Esophagus muscularis mucosa (tissue), 4 donors: ENCODE measurements at regions not wholly inside any gene's neighbourhood (a gene's known extent, or its start where the extent isn't known, plus 50 kb on each side); places are given as distances from the start of the nearest gene placed in this dataset.

Experiments
- DNase-seq: peaks from one replicate; pipeline ENCODE4 v3.0.0-alpha.2; 2017; ENCODE audit errors: extremely low spot score
- H3K27ac ChIP-seq, 4 donors: fragments of 200-600 bp; sonication (generic); replicated peaks in 1 of 4; 1 replicate in 3 of 4; 2 replicates in 1 of 4; pipeline ENCODE4 v1.5.1; 2016 to 2019; ENCODE audit warnings: mild to moderate bottlenecking in 1 of 4
- H3K27me3 ChIP-seq, 4 donors: fragments of 200-600 bp; sonication (generic); one replicate each; pipeline versions ENCODE4 v1.5.1 to v1.6.0; 2016 to 2019
- H3K36me3 ChIP-seq, 4 donors: fragments of 200-600 bp; sonication (generic); one replicate each; pipeline ENCODE4 v1.5.1; 2016 to 2019
- H3K4me1 ChIP-seq, 4 donors: fragments of 200-600 bp; sonication (generic); one replicate each; pipeline ENCODE4 v1.5.1; 2016 to 2019
- H3K4me3 ChIP-seq, 4 donors: fragments of 200-600 bp; sonication (generic); 1 replicate in 2 of 4; 2 replicates in 2 of 4; pipeline ENCODE4 v1.5.1; 2016 to 2019; ENCODE audit warnings: mild to moderate bottlenecking in 4 of 4, moderate library complexity in 1 of 4
- H3K9me3 ChIP-seq, 4 donors: fragments of 200-600 bp; sonication (generic); 1 replicate in 3 of 4; 2 replicates in 1 of 4; pipeline ENCODE4 v1.5.1; 2016 to 2019
- CTCF ChIP-seq, 3 experiments: fragments of 200-600 bp in 2 of 3; fragments of 450-650 bp in 1 of 3; sonication (generic) in 2 of 3; IDR thresholded peaks; one replicate each; pipeline ENCODE4 v1.5.1; 2017 to 2019; ENCODE audit warnings: antibody characterized with exemption in 3 of 3, mild to moderate bottlenecking in 2 of 3, moderate library complexity in 1 of 3
- EP300 ChIP-seq: sonication (generic); formaldehyde crosslinking; IDR thresholded peaks from one replicate; pipeline ENCODE4 v1.6.1; 2017; ENCODE audit warnings: antibody characterized with exemption
- POLR2A ChIP-seq: fragments of 450-650 bp; IDR thresholded peaks from one replicate; pipeline ENCODE4 v1.6.1; 2017; ENCODE audit warnings: antibody characterized with exemption, moderate library complexity, mild to moderate bottlenecking, low read depth
- POLR2AphosphoS5 ChIP-seq, 2 donors: sonication (generic); formaldehyde crosslinking; IDR thresholded peaks; one replicate each; pipeline ENCODE4 v1.6.1; 2017; ENCODE audit warnings: antibody characterized with exemption in 2 of 2
- WGBS: methylation state at CpG from one replicate; pipeline ENCODE4 v1.1.5; 2018; 5-methylcytosine and 5-hydroxymethylcytosine counted together
- intact Hi-C: fragments of 100-400 bp; cut with DNase I; formaldehyde crosslinking; loops from one replicate; pipeline ENCODE4 v1.15.1; 2023

GRCh38 chr2:205857520-205858237 lies 175.4 kb downstream of the NRP2 start:
- intact Hi-C loops: no loop called here
- Histone ChIP-seq H3K4me1 (peaks cover 0 to 9% (median 7%) of the 10 kb centered on the region in 4 donors), H3K4me3 (no peak overlapping the region), H3K27ac (no peak overlapping the region), H3K36me3 (no peaks in the 10 kb centered on the region), H3K27me3 (no peaks in the 10 kb centered on the region), H3K9me3 (no peaks in the 10 kb centered on the region)
- TF ChIP-seq POLR2A (no peak), POLR2AphosphoS5 (IDR thresholded peaks at IDR 0.05) (no peak), CTCF (IDR thresholded peaks at IDR 0.05) (no peak), EP300 (no peak)
- DNase-seq: no peak
- WGBS: 85% methylated on average over 13 of the region's 13 CpGs

DNA sequence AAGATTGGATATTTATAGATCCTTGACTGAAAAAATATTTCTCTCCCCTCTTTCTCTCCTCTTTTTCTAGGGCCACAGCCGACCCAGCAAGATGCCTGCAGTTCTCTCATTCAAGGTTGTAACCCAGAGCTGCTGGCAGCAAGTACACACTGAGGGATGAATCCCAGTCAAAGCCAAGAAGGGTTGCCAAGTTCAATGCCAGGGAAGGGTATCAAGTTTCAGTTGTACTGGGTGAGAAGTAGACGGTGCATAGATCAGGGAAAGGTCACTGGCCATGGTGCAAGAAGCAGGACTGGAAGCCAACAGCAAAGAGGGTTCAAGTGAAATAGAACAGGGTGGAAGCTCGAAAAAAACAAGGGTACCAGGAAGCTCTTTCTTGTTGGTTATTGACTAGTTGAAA lies 170.2 kb downstream of the NRP2 start:
- TF ChIP-seq POLR2A (no peak), POLR2AphosphoS5 (IDR thresholded peaks at IDR 0.05) (no peak), CTCF (IDR thresholded peaks at IDR 0.05) (no peak), EP300 (no peak)

DNA sequence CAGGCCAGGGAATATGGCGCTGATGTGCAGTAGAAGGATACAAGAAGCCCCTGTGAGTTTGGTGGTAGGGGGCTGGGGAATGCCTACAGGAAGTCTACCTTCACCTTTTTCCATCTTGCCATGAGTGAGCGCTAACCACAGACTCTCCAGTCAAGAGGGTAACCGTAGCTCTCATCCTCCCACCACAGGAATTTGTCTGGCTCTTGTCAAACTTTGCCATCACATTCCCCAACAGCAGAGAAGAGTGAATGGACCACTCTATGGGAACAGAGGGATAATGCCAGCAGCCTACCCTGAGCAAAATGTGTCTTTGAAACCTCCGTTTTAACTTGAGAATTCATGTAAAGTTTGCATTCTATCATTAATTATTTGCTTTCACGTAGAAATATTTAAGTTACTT lies 168.3 kb downstream of the NRP2 start:
- H3K36me3 ChIP-seq: no peaks in the 10 kb centered on the region
- DNase-seq: no peak
- H3K27ac ChIP-seq: no peak overlapping the region
- H3K4me1 ChIP-seq: peaks cover 0 to 15% (median 11%) of the 10 kb centered on the region in 4 donors
- no peak overlapping the region for H3K4me3 ChIP-seq
- intact Hi-C loops: no loop called here
- no peaks in the 10 kb centered on the region for H3K27me3 ChIP-seq
- no peaks in the 10 kb centered on the region for H3K9me3 ChIP-seq
- WGBS: 92% methylated on average over 5 of the region's 5 CpGs
- TF ChIP-seq EP300 (no peak), CTCF (IDR thresholded peaks at IDR 0.05) (no peak), POLR2AphosphoS5 (IDR thresholded peaks at IDR 0.05) (no peak), POLR2A (no peak)

More for the DNA sequence above, 170.2 kb downstream of the NRP2 start:
- DNase-seq: no peak
- Histone ChIP-seq H3K36me3 (no peaks in the 10 kb centered on the region), H3K27me3 (no peaks in the 10 kb centered on the region), H3K4me3 (no peak overlapping the region), H3K4me1 (peaks cover 0 to 15% (median 11%) of the 10 kb centered on the region in 4 donors), H3K9me3 (no peaks in the 10 kb centered on the region), H3K27ac (no peak overlapping the region)
- intact Hi-C loops: no loop called here
- WGBS: 75% methylated on average over 3 of the region's 3 CpGs

- H3K27me3 ChIP-seq: no peaks in the 10 kb centered on the region
- TF ChIP-seq EP300 (no peak), CTCF (IDR thresholded peaks at IDR 0.05) (no peak), POLR2AphosphoS5 (IDR thresholded peaks at IDR 0.05) (no peak), POLR2A (no peak)
- no peak for DNase-seq
- H3K9me3 ChIP-seq: no peaks in the 10 kb centered on the region
- WGBS: 88% methylated on average over 5 of the region's 5 CpGs
- H3K27ac ChIP-seq: no peak overlapping the region
- H3K4me3 ChIP-seq: no peak overlapping the region
- H3K4me1 ChIP-seq: peaks cover 0 to 15% (median 11%) of the 10 kb centered on the region in 4 donors
- no peaks in the 10 kb centered on the region for H3K36me3 ChIP-seq
- intact Hi-C loops: no loop called here
These were observed 167.8 kb downstream of the NRP2 start for GRCh38 chr2:205850132-205850531.

GRCh38 chr2:205849136-205849535 lies 166.8 kb downstream of the NRP2 start:
- intact Hi-C loops: no loop called here
- 72% methylated on average over 5 of the region's 5 CpGs for WGBS
- Histone ChIP-seq H3K4me3 (no peak overlapping the region), H3K9me3 (no peaks in the 10 kb centered on the region), H3K36me3 (no peaks in the 10 kb centered on the region), H3K4me1 (peaks cover 0 to 15% (median 11%) of the 10 kb centered on the region in 4 donors), H3K27me3 (no peaks in the 10 kb centered on the region), H3K27ac (no peak overlapping the region)
- no peak for DNase-seq
- no peak for TF ChIP-seq POLR2A
- no peak for TF ChIP-seq CTCF (IDR thresholded peaks at IDR 0.05)
- no peak for TF ChIP-seq EP300
